ENCODE measurements at regions not wholly inside any gene's neighbourhood (a gene's known extent, or its start where the extent isn't known, plus 50 kb on each side); places are given as distances from the start of the nearest gene placed in this dataset.

GRCh38 chr4:56264873-56265272 is 122.4 kb downstream of the AASDH start:
- Histone ChIP-seq H3K9ac (ENCODE audit: low read length) (no peak overlapping the region), H3K9me2 (replicated peaks; ENCODE audit: insufficient read depth, low read length) (no peaks in the 10 kb centered on the region), H3K4me2 (ENCODE audit: low read depth, low read length, poor library complexity, severe bottlenecking) (no peak overlapping the region), H3K4me1 (ENCODE audit: low read length) (no peaks in the 10 kb centered on the region), H3K36me3 (ENCODE audit: insufficient read depth, low read length) (no peaks in the 10 kb centered on the region), H3K4me3 (ENCODE audit: low read length) (no peak overlapping the region), H4K20me1 (ENCODE audit: insufficient read depth, low read depth, low read length) (no peaks in the 10 kb centered on the region), H3K79me2 (ENCODE audit: low read length) (no peaks in the 10 kb centered on the region), H3K9me3 (ENCODE audit: low read length) (no peaks in the 10 kb centered on the region), H3K27ac (ENCODE audit: low read length) (no peak overlapping the region), H3K27me3 (ENCODE audit: low read length) (no peaks in the 10 kb centered on the region), H2AFZ (ENCODE audit: low read length) (no peak overlapping the region)
- DNase-seq, result no peak

DNA sequence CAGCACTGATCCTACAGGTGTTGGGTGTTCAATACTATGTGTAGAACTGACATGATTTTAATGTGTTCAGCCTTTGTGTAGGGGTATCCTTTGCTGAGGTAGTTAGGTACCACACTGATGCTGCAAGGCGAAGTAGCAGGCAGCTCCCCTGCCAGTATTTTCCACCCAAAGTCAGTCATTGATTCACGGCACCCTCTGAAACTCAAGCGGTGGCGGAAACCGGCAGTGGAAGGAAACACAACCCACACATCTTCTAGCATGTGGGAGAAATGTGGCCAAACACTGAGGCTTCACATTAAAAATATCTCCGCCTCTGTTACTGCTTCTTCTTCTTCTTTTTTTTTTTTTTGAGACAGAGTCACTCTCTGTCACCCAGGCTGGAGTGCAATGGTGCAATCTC is 126.3 kb downstream of the AASDH start:
- no peaks in the 10 kb centered on the region for H3K9me3 ChIP-seq (ENCODE audit: low read length)
- H3K4me1 ChIP-seq (ENCODE audit: low read length), result no peaks in the 10 kb centered on the region
- no peak for DNase-seq
- H3K4me3 ChIP-seq (ENCODE audit: low read length), result no peak overlapping the region
- no peaks in the 10 kb centered on the region for H3K9me2 ChIP-seq (replicated peaks; ENCODE audit: insufficient read depth, low read length)
- no peak overlapping the region for H3K27ac ChIP-seq (ENCODE audit: low read length)
- H4K20me1 ChIP-seq (ENCODE audit: insufficient read depth, low read depth, low read length), result no peaks in the 10 kb centered on the region
- H2AFZ ChIP-seq (ENCODE audit: low read length), result no peak overlapping the region
- H3K9ac ChIP-seq (ENCODE audit: low read length), result no peak overlapping the region
- H3K36me3 ChIP-seq (ENCODE audit: insufficient read depth, low read length), result no peaks in the 10 kb centered on the region
- H3K79me2 ChIP-seq (ENCODE audit: low read length), result no peaks in the 10 kb centered on the region
- no peaks in the 10 kb centered on the region for H3K27me3 ChIP-seq (ENCODE audit: low read length)
- H3K4me2 ChIP-seq (ENCODE audit: low read depth, low read length, poor library complexity, severe bottlenecking), result no peak overlapping the region

- no peak for DNase-seq
- Histone ChIP-seq H3K4me2 (ENCODE audit: low read depth, low read length, poor library complexity, severe bottlenecking) (no peak overlapping the region), H3K9ac (ENCODE audit: low read length) (no peak overlapping the region), H3K27me3 (ENCODE audit: low read length) (no peaks in the 10 kb centered on the region), H3K4me3 (ENCODE audit: low read length) (no peak overlapping the region), H3K27ac (ENCODE audit: low read length) (no peak overlapping the region), H3K9me3 (ENCODE audit: low read length) (no peaks in the 10 kb centered on the region), H3K36me3 (ENCODE audit: insufficient read depth, low read length) (no peaks in the 10 kb centered on the region), H3K9me2 (replicated peaks; ENCODE audit: insufficient read depth, low read length) (no peaks in the 10 kb centered on the region), H4K20me1 (ENCODE audit: insufficient read depth, low read depth, low read length) (no peaks in the 10 kb centered on the region), H3K4me1 (ENCODE audit: low read length) (no peaks in the 10 kb centered on the region), H2AFZ (ENCODE audit: low read length) (no peak overlapping the region), H3K79me2 (ENCODE audit: low read length) (no peaks in the 10 kb centered on the region)
Measured at GRCh38 chr4:56260320-56260719, 127.0 kb downstream of the AASDH start.

DNA sequence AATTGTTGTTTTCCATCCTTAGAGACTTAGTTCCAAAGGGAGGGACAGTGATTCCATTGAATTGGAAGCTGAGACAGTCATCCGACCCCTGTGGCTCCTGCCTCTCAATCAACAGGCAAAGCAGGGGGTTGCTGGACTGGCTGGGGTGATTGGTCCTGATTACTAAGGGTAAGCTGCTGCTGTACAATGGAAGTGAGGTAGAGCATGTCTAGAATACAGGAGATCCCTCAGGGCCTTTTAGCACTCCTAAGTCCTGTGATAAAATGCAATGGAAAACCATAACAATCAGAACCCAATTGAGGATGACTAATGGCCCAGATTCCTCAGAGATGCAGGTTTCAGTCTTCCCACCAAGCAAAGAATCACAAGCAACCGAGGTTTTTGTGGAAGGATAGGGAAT is 127.6 kb downstream of the AASDH start:
- Histone ChIP-seq H3K9ac (ENCODE audit: low read length) (no peak overlapping the region), H3K9me3 (ENCODE audit: low read length) (no peaks in the 10 kb centered on the region), H3K4me2 (ENCODE audit: low read depth, low read length, poor library complexity, severe bottlenecking) (no peak overlapping the region), H4K20me1 (ENCODE audit: insufficient read depth, low read depth, low read length) (no peaks in the 10 kb centered on the region), H3K27me3 (ENCODE audit: low read length) (no peaks in the 10 kb centered on the region), H2AFZ (ENCODE audit: low read length) (no peak overlapping the region), H3K36me3 (ENCODE audit: insufficient read depth, low read length) (no peaks in the 10 kb centered on the region), H3K4me1 (ENCODE audit: low read length) (no peaks in the 10 kb centered on the region), H3K4me3 (ENCODE audit: low read length) (no peak overlapping the region), H3K79me2 (ENCODE audit: low read length) (no peaks in the 10 kb centered on the region), H3K27ac (ENCODE audit: low read length) (no peak overlapping the region), H3K9me2 (replicated peaks; ENCODE audit: insufficient read depth, low read length) (no peaks in the 10 kb centered on the region)
- no peak for DNase-seq

DNA sequence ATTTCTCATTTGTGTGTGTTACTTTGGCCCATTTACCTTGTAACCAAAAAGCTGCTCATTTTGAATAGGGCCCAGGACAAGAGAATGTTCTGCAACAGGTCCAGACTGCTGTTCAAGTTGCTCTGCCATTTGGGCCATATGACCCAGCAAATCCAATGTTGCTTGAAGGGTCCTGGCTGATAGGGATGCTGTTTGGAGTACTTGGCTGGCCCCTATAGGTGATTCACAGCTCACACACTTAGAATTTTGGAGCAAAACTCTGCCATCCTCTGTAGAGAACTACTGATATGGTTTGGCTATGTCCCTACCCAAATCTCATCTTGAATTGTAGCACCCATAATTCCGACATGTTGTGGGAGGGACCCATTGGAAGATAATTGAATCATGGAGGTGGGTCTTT is 131.5 kb downstream of the AASDH start:
- Histone ChIP-seq H3K27ac (ENCODE audit: low read length) (no peak overlapping the region), H3K27me3 (ENCODE audit: low read length) (no peaks in the 10 kb centered on the region), H3K9me2 (replicated peaks; ENCODE audit: insufficient read depth, low read length) (no peaks in the 10 kb centered on the region), H3K9ac (ENCODE audit: low read length) (no peak overlapping the region), H3K4me1 (ENCODE audit: low read length) (no peaks in the 10 kb centered on the region), H4K20me1 (ENCODE audit: insufficient read depth, low read depth, low read length) (no peaks in the 10 kb centered on the region), H3K4me3 (ENCODE audit: low read length) (no peak overlapping the region), H3K79me2 (ENCODE audit: low read length) (no peaks in the 10 kb centered on the region), H3K36me3 (ENCODE audit: insufficient read depth, low read length) (no peaks in the 10 kb centered on the region), H3K4me2 (ENCODE audit: low read depth, low read length, poor library complexity, severe bottlenecking) (no peak overlapping the region), H3K9me3 (ENCODE audit: low read length) (no peaks in the 10 kb centered on the region), H2AFZ (ENCODE audit: low read length) (no peak overlapping the region)
- DNase-seq, result no peak

DNA sequence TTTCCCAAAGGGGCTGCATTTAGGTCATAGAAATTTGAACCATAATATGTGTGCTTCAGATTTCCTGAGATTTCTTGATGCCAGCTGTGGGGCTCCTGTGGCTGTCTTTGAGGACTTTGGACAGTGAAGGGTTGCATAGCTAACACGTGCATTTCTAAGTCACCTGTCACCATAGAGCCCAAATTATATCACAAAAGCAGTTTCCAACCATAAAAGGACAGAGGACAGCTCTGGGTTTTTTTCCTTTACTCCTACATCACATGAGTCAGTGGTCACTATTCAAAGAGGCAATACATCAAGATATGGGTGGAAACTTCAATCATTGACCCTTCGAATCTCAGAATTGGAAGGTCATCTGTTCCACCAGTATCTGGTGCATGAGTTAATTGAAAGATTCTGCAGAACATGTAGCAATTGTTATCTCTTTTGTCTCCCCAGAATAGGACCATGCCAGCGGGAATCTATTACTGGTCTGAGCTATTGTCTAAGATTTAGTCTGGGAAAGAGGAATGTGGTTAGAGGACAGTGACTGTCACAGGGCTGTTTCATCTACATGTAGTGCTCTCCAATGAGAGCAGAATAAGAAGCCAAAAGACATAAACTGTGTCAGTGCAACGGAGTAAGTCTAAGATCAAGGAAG is 133.5 kb downstream of the AASDH start:
- Histone ChIP-seq H3K4me2 (ENCODE audit: low read depth, low read length, poor library complexity, severe bottlenecking) (no peak overlapping the region), H3K9ac (ENCODE audit: low read length) (no peak overlapping the region)

GRCh38 chr4:56252561-56253152 is 134.6 kb downstream of the AASDH start:
- no peak overlapping the region for H3K9ac ChIP-seq (ENCODE audit: low read length)
- no peak for DNase-seq
- no peak overlapping the region for H3K4me3 ChIP-seq (ENCODE audit: low read length)
- H3K9me3 ChIP-seq (ENCODE audit: low read length), result no peaks in the 10 kb centered on the region
- H4K20me1 ChIP-seq (ENCODE audit: insufficient read depth, low read depth, low read length), result no peaks in the 10 kb centered on the region
- H3K4me1 ChIP-seq (ENCODE audit: low read length), result no peaks in the 10 kb centered on the region
- H2AFZ ChIP-seq (ENCODE audit: low read length), result no peak overlapping the region
- H3K79me2 ChIP-seq (ENCODE audit: low read length), result no peaks in the 10 kb centered on the region
- no peaks in the 10 kb centered on the region for H3K36me3 ChIP-seq (ENCODE audit: insufficient read depth, low read length)
- no peak overlapping the region for H3K27ac ChIP-seq (ENCODE audit: low read length)
- H3K9me2 ChIP-seq (replicated peaks; ENCODE audit: insufficient read depth, low read length), result no peaks in the 10 kb centered on the region
- no peaks in the 10 kb centered on the region for H3K27me3 ChIP-seq (ENCODE audit: low read length)
- H3K4me2 ChIP-seq (ENCODE audit: low read depth, low read length, poor library complexity, severe bottlenecking), result no peak overlapping the region

More for the DNA sequence above, 133.5 kb downstream of the AASDH start:
- H3K4me3 ChIP-seq (ENCODE audit: low read length), result no peak overlapping the region
- H3K27ac ChIP-seq (ENCODE audit: low read length), result no peak overlapping the region
- no peaks in the 10 kb centered on the region for H3K79me2 ChIP-seq (ENCODE audit: low read length)
- H3K9me2 ChIP-seq (replicated peaks; ENCODE audit: insufficient read depth, low read length), result no peaks in the 10 kb centered on the region
- H3K9me3 ChIP-seq (ENCODE audit: low read length), result no peaks in the 10 kb centered on the region
- no peak overlapping the region for H2AFZ ChIP-seq (ENCODE audit: low read length)
- no peak for DNase-seq
- H3K4me1 ChIP-seq (ENCODE audit: low read length), result no peaks in the 10 kb centered on the region
- H4K20me1 ChIP-seq (ENCODE audit: insufficient read depth, low read depth, low read length), result no peaks in the 10 kb centered on the region
- no peaks in the 10 kb centered on the region for H3K27me3 ChIP-seq (ENCODE audit: low read length)
- H3K36me3 ChIP-seq (ENCODE audit: insufficient read depth, low read length), result no peaks in the 10 kb centered on the region

GRCh38 chr4:56251556-56251955 is 135.7 kb downstream of the AASDH start:
- no peak overlapping the region for H3K4me2 ChIP-seq (ENCODE audit: low read depth, low read length, poor library complexity, severe bottlenecking)
- no peaks in the 10 kb centered on the region for H3K9me3 ChIP-seq (ENCODE audit: low read length)
- DNase-seq, result no peak
- no peaks in the 10 kb centered on the region for H3K36me3 ChIP-seq (ENCODE audit: insufficient read depth, low read length)
- no peak overlapping the region for H2AFZ ChIP-seq (ENCODE audit: low read length)
- H3K9ac ChIP-seq (ENCODE audit: low read length), result no peak overlapping the region
- H3K4me3 ChIP-seq (ENCODE audit: low read length), result no peak overlapping the region
- no peak overlapping the region for H3K27ac ChIP-seq (ENCODE audit: low read length)
- H4K20me1 ChIP-seq (ENCODE audit: insufficient read depth, low read depth, low read length), result no peaks in the 10 kb centered on the region
- H3K27me3 ChIP-seq (ENCODE audit: low read length), result no peaks in the 10 kb centered on the region
- no peaks in the 10 kb centered on the region for H3K79me2 ChIP-seq (ENCODE audit: low read length)
- H3K9me2 ChIP-seq (replicated peaks; ENCODE audit: insufficient read depth, low read length), result no peaks in the 10 kb centered on the region
- no peaks in the 10 kb centered on the region for H3K4me1 ChIP-seq (ENCODE audit: low read length)
